B cell (primary cell): ENCODE measurements at regions not wholly inside any gene's neighbourhood (a gene's known extent, or its start where the extent isn't known, plus 50 kb on each side); places are given as distances from the start of the nearest gene placed in this dataset.

Experiments
- ATAC-seq: fragments of 200-7000 bp; cut with Tn5 transposase; one replicate; pipeline ENCODE4 v1.10.0; 2021; ENCODE audit warnings: low read depth, mild to moderate bottlenecking, moderate number of reproducible peaks, moderate library complexity
- CTCF ChIA-PET: fragments of 350-600 bp; sonication (Branson Sonifier 250); formaldehyde crosslinking; loops from one replicate; lab custom pipeline; 2021; ENCODE audit warnings: antibody characterized with exemption, inconsistent platforms; lab: Charles Lee
- POLR2A ChIA-PET: fragments of 350-600 bp; sonication (Branson Sonifier 250); formaldehyde crosslinking; loops from one replicate; lab custom pipeline; 2021; ENCODE audit warnings: antibody characterized with exemption; lab: Charles Lee
- DNase-seq: peaks from one replicate; pipeline ENCODE4 v3.0.0; 2013
- H2AFZ ChIP-seq: 2 replicates; pipeline ENCODE4 v1.6.1; 2012; ENCODE audit warnings: mild to moderate bottlenecking, low read depth, low read length; ENCODE audit not compliant: insufficient read depth, poor library complexity, severe bottlenecking
- H3K27ac ChIP-seq, 2 donors: 1 replicate in 1 of 2; 2 replicates in 1 of 2; pipeline ENCODE4 v1.5.1; 2012 to 2013; ENCODE audit warnings: low read length in 2 of 2, mild to moderate bottlenecking in 2 of 2, moderate library complexity in 1 of 2
- H3K27me3 ChIP-seq, 4 experiments: fragments of 200-600 bp in 1 of 4; sonication (generic) in 1 of 4; replicated peaks in 1 of 4; 1 replicate in 2 of 4; 2 replicates in 2 of 4; pipeline versions ENCODE4 v1.6.1 to v1.7.0; 2013 to 2016; ENCODE audit warnings: low read length in 3 of 4, mild to moderate bottlenecking in 2 of 4, mixed read lengths in 1 of 4, moderate library complexity in 1 of 4; ENCODE audit not compliant: insufficient read depth in 4 of 4, control insufficient read depth in 3 of 4; ENCODE audit errors: control extremely low read depth in 1 of 4
- H3K36me3 ChIP-seq, 2 experiments: replicated peaks in 1 of 2; 1 replicate in 1 of 2; 2 replicates in 1 of 2; pipeline versions ENCODE4 v1.6.1 to v1.7.1; 2013; ENCODE audit warnings: low read length in 1 of 2; ENCODE audit not compliant: insufficient read depth in 2 of 2, control insufficient read depth in 1 of 2; ENCODE audit errors: control extremely low read depth in 1 of 2, extremely low read depth in 1 of 2
- H3K4me1 ChIP-seq, 2 donors: fragments of 200-600 bp in 1 of 2; sonication (generic) in 1 of 2; 1 replicate in 1 of 2; 2 replicates in 1 of 2; pipeline versions ENCODE4 v1.5.1 to v1.6.1; 2013 to 2017; ENCODE audit warnings: low read length in 2 of 2; ENCODE audit not compliant: control insufficient read depth in 2 of 2, insufficient read depth in 2 of 2
- H3K4me2 ChIP-seq: replicated peaks from 2 replicates; pipeline ENCODE3; 2012; ENCODE audit warnings: mild to moderate bottlenecking, low read depth, low read length; ENCODE audit not compliant: poor library complexity, severe bottlenecking
- H3K4me3 ChIP-seq, 5 experiments: fragments of 200-600 bp in 1 of 5; sonication (generic) in 1 of 5; 1 replicate in 3 of 5; 2 replicates in 2 of 5; pipeline versions ENCODE4 v1.5.1 to v1.7.0; 2011 to 2016; ENCODE audit warnings: low read length in 4 of 5, mild to moderate bottlenecking in 4 of 5, low read depth in 2 of 5, control low read depth in 1 of 5, moderate library complexity in 1 of 5; ENCODE audit not compliant: insufficient read depth in 1 of 5; ENCODE audit errors: control extremely low read depth in 1 of 5, extremely low read depth in 1 of 5
- H3K79me2 ChIP-seq: fragments of 200-600 bp; sonication (generic); one replicate; pipeline ENCODE4 v1.6.0; 2016; ENCODE audit warnings: low read length; ENCODE audit not compliant: control insufficient read depth, insufficient read depth
- H3K9ac ChIP-seq: fragments of 200-600 bp; sonication (generic); 2 replicates; pipeline ENCODE4 v1.6.1; 2017; ENCODE audit warnings: mild to moderate bottlenecking, low read length, moderate library complexity
- H3K9me3 ChIP-seq, 3 donors: one replicate each; pipeline versions ENCODE4 v1.6.1 to v1.7.1; 2013; ENCODE audit warnings: low read length in 2 of 3; ENCODE audit not compliant: control insufficient read depth in 2 of 3, insufficient read depth in 1 of 3; ENCODE audit errors: control extremely low read depth in 1 of 3
- H4K20me1 ChIP-seq: 2 replicates; pipeline ENCODE4 v1.6.0; 2012; ENCODE audit warnings: mild to moderate bottlenecking, low read length; ENCODE audit not compliant: insufficient read depth, control insufficient read depth, poor library complexity, severe bottlenecking
- H3K27ac Mint-ChIP-seq: one replicate; pipeline ENCODE4 v1.8.0; 2021; ENCODE audit warnings: mixed read lengths
- H3K27me3 Mint-ChIP-seq: one replicate; pipeline ENCODE4 v1.8.0; 2021; ENCODE audit warnings: mixed read lengths
- H3K4me1 Mint-ChIP-seq: one replicate; pipeline ENCODE4 v1.8.0; 2021; ENCODE audit warnings: mixed read lengths
- H3K4me3 Mint-ChIP-seq: one replicate; pipeline ENCODE4 v1.8.0; 2021; ENCODE audit warnings: mixed read lengths
- H3K9me3 Mint-ChIP-seq: one replicate; pipeline ENCODE4 v1.8.0; 2022; ENCODE audit warnings: mixed read lengths; ENCODE audit not compliant: insufficient read depth
- EZH2 ChIP-seq: IDR thresholded peaks from 2 replicates; pipeline ENCODE4 v1.6.1; 2012; ENCODE audit warnings: borderline replicate concordance, low read depth, mild to moderate bottlenecking, moderate library complexity, low read length; ENCODE audit not compliant: insufficient read depth, poor library complexity, severe bottlenecking
- WGBS: methylation state at CpG from one replicate; pipeline ENCODE4 v1.1.5; 2013; ENCODE audit warnings: missing lambda C conversion rate; ENCODE audit not compliant: insufficient coverage; 5-methylcytosine and 5-hydroxymethylcytosine counted together
- intact Hi-C: fragments of 100-400 bp; cut with micrococcal nuclease; formaldehyde crosslinking; loops from one replicate; pipeline ENCODE4 v1.10.0; 2022
- TF ChIP-seq, protein P1 (sequence below): fragments of 200-600 bp; IDR thresholded peaks from one replicate; pipeline ENCODE4 v1.8.0; 2022; ENCODE audit warnings: antibody characterized with exemption, mild to moderate bottlenecking

DNA sequence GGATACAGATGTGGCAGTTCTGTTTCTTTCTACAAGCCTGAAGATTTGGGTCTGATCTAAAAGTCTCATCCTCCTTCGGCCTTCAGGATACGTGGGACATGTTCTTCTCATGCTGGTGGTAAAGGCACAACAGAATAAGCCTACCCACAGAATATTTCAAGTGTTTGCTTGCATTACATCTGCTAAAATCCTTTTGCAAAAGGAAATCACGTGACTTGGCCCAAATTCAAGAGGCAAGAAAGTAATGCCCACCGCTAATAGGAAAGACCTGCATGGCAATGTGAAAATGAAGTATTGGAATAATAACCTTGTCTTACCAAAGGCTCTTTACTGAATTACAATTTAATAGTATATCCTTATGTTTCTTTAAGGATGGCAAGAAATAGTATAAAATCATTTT is 439.9 kb upstream of the TGFBR2 start:
- POLR2A ChIA-PET = no interaction called here
- CTCF ChIA-PET = no interaction called here
- no peak for ATAC-seq
- H3K27me3 ChIP-seq = no peaks in the 10 kb centered on the region
- 86% methylated on average over 2 of the region's 4 CpGs for WGBS
- H3K9ac ChIP-seq = no peak overlapping the region
- no peak overlapping the region for H3K4me3 ChIP-seq
- no peaks in the 10 kb centered on the region for H3K9me3 Mint-ChIP-seq
- no peaks in the 10 kb centered on the region for H4K20me1 ChIP-seq
- no peak overlapping the region for H2AFZ ChIP-seq
- intact Hi-C loops = no loop called here
- H3K9me3 ChIP-seq = peaks cover 0 to 7% (median 0%) of the 10 kb centered on the region in 3 donors
- H3K79me2 ChIP-seq = no peaks in the 10 kb centered on the region
- no peak for DNase-seq
- no peak overlapping the region for H3K27ac ChIP-seq
- H3K27ac Mint-ChIP-seq = no peak overlapping the region
- no peaks in the 10 kb centered on the region for H3K27me3 Mint-ChIP-seq
- no peaks in the 10 kb centered on the region for H3K4me1 ChIP-seq
- no peak for TF ChIP-seq EZH2
- TF ChIP-seq, protein P1, sequence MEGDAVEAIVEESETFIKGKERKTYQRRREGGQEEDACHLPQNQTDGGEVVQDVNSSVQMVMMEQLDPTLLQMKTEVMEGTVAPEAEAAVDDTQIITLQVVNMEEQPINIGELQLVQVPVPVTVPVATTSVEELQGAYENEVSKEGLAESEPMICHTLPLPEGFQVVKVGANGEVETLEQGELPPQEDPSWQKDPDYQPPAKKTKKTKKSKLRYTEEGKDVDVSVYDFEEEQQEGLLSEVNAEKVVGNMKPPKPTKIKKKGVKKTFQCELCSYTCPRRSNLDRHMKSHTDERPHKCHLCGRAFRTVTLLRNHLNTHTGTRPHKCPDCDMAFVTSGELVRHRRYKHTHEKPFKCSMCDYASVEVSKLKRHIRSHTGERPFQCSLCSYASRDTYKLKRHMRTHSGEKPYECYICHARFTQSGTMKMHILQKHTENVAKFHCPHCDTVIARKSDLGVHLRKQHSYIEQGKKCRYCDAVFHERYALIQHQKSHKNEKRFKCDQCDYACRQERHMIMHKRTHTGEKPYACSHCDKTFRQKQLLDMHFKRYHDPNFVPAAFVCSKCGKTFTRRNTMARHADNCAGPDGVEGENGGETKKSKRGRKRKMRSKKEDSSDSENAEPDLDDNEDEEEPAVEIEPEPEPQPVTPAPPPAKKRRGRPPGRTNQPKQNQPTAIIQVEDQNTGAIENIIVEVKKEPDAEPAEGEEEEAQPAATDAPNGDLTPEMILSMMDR = no peak
- no peaks in the 10 kb centered on the region for H3K36me3 ChIP-seq
- H3K4me3 Mint-ChIP-seq = no peak overlapping the region
- H3K4me1 Mint-ChIP-seq = no peaks in the 10 kb centered on the region
- H3K4me2 ChIP-seq = no peak overlapping the region

DNA sequence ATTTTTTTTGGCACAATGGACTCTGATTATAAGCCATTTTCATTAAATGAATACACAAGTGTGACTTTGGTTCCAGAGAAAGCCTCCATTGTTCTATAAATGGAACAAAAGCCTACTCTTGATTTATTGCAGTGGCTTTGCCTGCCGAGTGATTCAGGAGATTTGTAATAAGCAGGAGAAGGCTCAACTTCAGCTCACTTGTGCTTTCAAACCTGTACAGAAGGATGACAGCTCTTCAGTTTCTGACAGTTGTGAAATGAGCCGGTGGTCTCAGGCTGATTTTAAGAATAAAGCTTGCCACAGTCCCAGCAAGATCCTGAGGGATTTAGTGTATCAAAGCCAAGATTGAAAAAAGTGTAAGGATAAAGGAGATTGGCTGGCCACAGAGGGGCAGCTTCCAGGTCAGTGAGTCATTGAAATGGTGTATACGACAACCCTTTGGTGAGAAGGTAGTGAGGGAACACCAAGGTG is 438.8 kb upstream of the TGFBR2 start:
- TF ChIP-seq EZH2 = no peak
- TF ChIP-seq, protein P1 = no peak
- no peaks in the 10 kb centered on the region for H3K27me3 Mint-ChIP-seq
- ATAC-seq (no peak), DNase-seq (no peak)
- H2AFZ ChIP-seq = no peak overlapping the region
- no peak overlapping the region for H3K27ac Mint-ChIP-seq
- H3K4me1 Mint-ChIP-seq = no peaks in the 10 kb centered on the region
- H3K27ac ChIP-seq = no peak overlapping the region
- intact Hi-C loops = no loop called here
- no peaks in the 10 kb centered on the region for H3K36me3 ChIP-seq
- no peak overlapping the region for H3K4me2 ChIP-seq
- no peaks in the 10 kb centered on the region for H3K27me3 ChIP-seq
- no peaks in the 10 kb centered on the region for H3K9me3 Mint-ChIP-seq
- no peaks in the 10 kb centered on the region for H3K4me1 ChIP-seq
- ChIA-PET POLR2A (no interaction called here), CTCF (interaction anchor here (1.1 kb wide), 1 partner anchor 32 kb away, joined by 4 read pairs; no protein-coding TSS in a partner anchor)
- peaks cover 0 to 7% (median 0%) of the 10 kb centered on the region in 3 donors for H3K9me3 ChIP-seq
- 56% methylated on average over 2 of the region's 3 CpGs for WGBS
- H4K20me1 ChIP-seq = no peaks in the 10 kb centered on the region
- H3K4me3 Mint-ChIP-seq = no peak overlapping the region
- H3K4me3 ChIP-seq = no peak overlapping the region
- no peaks in the 10 kb centered on the region for H3K79me2 ChIP-seq
- no peak overlapping the region for H3K9ac ChIP-seq
